Stimulated activated CD8-positive, alpha-beta memory T cell treated with anti-CD3 and anti-CD28 coated beads, Interleukin-7, amount 100 ng/mL, for 4 hours (primary cell): ENCODE measurements at regions not wholly inside any gene's neighbourhood (a gene's known extent, or its start where the extent isn't known, plus 50 kb on each side); places are given as distances from the start of the nearest gene placed in this dataset.

Source experiments
- DNase-seq, 2 donors: peaks; one replicate each; pipeline ENCODE4 v3.0.0-alpha.2; 2020; ENCODE audit warnings: low read depth in 2 of 2

DNA sequence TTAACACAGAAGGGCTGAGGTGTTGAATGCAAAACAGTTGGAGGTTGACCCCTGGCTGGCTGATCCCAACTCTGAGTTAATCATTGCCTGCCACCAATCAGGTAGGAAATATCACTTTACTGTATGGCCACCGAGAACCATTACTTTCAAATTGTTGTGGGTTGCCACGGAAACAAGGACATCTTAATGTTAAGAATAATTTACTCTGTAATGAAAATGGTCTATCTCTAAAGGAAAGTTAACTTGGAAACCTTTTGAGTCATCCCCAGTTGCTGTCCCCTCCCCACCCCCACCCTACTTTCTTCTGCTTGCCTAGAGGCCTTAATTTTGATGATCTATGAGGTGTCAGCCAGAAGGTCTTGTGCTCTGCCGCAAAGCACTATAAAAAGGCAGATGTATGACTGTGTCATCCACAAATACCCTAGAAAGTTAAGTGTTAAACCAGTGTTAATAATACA, 78.7 kb upstream of the SNRK start:
- DNase-seq = no peak

DNA sequence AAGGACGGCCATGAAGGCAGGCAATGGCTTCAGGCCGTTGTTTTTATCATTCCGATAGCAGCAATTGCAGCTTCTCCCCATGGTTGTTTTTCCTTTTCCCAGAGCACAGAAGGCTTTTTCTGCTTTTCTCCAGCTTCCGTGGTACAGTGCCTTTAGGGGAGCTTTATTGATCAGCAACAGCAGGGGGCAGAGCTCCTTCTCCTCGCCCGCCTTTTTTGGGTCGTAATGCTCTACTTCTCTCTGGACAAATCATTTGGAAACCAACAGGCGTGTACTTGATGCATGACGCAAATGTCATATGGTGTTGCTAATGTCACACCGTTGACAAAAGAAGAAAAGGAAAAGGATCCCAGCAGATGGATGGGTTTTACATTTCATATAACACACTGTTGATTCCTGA, 79.7 kb upstream of the SNRK start:
- DNase-seq = no peak

- no peak for DNase-seq
Measured at GRCh38 chr3:43206105-43206504, 80.2 kb upstream of the SNRK start.

GRCh38 chr3:43203022-43203421, 83.3 kb upstream of the SNRK start:
- DNase-seq = no peak

DNA sequence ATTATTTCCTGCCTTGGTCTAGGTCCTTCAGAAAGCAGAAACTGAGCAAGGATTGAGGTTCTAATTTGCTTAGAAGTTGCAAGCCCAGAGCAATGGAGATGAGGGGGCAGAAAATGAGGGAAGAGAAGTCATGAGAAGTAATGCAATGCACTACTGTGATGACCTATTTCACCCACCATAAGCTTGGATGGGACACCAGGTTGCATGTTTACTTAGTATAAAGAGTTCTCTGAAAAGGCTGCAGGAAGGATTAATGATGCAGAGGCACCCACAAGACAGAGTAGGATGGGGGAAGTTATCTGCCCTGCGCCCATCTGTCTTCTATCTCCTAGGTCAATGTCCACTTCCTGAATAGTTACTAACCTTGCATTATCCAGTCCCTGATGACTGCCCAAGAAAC, 84.8 kb upstream of the SNRK start:
- DNase-seq = no peak

- no peak for DNase-seq
Measured at GRCh38 chr3:43199645-43200306, 86.6 kb upstream of the SNRK start.

- DNase-seq = no peak
Measured at GRCh38 chr3:43198791-43199644, 87.3 kb upstream of the SNRK start.

GRCh38 chr3:43198301-43198700, 88.0 kb upstream of the SNRK start:
- no peak for DNase-seq

DNA sequence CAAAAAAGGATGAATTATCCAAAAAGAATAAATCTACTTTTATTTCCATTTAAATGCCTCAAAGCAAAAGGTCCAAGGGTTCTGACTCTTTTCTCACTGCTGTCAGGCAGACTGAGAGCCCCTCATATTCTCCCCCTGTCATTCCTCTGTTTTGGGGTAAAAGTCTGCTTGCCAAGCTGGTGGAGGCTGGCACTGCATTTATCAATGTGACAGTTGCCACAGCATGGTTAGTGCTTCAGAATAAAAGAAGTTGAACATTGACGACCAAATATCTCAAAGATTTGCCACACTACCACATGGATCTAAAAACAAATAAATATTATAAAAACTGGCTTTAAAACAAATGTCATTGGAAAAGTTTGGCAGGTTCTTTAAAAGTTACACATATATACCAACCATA, 89.2 kb upstream of the SNRK start:
- DNase-seq = no peak

DNA sequence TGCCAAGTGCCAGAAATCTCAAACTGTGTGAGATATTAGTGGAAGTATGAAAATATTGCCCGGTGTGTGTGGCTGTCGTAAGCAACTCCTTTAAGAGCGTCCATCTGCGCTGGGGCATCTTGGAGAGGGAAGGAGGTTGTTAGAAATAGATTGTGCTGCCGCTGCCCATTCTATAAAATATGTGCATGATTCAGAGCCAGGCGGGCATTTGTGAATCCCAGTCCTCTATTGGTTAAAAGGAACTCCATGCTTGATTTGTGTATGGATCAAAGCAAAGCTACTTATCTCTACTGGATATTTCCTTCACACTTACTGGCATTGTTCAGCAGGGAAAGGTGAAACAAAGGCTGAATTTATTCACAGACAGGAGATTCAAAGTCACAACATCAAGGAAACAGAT, 89.6 kb upstream of the SNRK start:
- no peak for DNase-seq

DNA sequence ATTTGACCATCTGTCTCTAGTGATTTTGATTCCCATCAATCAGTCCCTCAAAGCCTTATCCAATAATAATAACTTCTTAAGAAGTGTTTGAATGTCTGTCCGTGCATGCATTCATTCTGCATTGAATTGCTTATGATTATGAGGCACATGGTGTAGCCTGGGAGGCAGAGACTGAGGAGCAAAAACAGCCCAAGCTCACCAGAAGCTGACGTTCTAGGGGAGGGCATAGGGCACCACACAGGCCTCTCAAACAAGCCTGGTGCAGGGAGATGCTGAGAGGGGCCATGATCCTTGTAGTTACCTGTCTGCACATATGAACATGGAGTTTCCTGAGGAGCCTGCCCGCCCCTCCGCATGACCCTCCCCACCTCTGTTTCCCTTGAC, 89.2 kb upstream of the POMGNT2 start:
- DNase-seq = no peak

GRCh38 chr3:43194490-43195114, 88.7 kb upstream of the POMGNT2 start:
- DNase-seq = no peak

DNA sequence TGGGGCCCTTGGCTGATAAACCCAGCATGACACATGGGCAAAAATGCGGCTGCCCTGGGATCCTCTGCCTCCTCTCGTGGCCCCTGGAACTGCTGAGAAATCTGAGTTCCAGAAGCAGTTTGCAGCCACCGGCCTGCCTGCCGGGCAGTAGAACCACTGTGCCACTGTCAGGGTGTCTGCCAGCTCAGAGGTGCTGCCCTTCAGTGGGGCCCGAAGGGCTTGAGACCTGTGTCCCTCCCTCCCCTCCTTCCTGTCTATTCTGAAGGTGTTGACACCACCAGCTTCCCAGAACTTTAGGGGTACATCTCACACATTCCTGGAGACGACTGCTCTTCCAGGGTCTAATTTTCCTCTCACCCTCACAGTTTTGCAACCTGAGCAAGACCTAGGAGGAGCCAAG, 88.2 kb upstream of the POMGNT2 start:
- DNase-seq = no peak

DNA sequence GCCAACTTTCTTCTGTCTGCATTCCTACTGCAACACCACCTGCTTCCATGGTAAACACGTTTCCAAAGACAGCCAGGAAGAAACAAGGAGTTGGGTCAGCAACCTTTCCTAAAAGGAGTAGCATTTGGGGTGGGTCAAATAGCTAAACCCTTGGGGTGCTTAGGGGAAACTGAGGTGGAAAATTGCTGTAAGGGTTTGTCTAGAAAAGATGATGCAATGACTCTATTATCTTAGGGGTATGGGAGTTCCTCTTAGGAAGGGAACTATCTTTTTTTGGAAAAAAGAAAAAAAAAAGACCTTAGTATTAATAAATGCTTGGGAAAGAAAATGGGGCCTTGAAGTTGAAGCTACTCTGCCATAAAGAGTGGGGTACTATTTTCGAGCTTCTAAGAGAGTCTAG, 86.1 kb upstream of the POMGNT2 start:
- DNase-seq = no peak

DNA sequence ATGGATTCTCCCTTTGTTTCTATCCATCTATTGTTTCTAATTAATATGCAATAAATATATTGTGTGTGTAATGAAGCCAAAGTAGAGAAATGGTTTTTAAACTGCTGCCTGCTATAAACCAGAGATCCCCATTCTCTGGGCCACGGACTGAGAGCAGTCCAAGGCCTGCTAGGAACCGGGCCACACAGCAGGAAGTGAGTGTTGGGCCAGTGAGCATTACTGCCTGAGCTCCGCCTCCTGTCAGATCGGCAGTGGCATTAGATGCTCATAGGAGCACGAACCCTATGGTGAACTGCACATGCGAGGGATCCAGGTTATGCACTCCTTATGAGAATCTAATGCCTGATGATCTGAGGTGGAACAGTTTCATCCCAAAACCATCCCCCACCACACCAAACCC, 85.2 kb upstream of the POMGNT2 start:
- no peak for DNase-seq

- DNase-seq = no peak
Measured at GRCh38 chr3:43190670-43191069, 84.8 kb upstream of the POMGNT2 start.

DNA sequence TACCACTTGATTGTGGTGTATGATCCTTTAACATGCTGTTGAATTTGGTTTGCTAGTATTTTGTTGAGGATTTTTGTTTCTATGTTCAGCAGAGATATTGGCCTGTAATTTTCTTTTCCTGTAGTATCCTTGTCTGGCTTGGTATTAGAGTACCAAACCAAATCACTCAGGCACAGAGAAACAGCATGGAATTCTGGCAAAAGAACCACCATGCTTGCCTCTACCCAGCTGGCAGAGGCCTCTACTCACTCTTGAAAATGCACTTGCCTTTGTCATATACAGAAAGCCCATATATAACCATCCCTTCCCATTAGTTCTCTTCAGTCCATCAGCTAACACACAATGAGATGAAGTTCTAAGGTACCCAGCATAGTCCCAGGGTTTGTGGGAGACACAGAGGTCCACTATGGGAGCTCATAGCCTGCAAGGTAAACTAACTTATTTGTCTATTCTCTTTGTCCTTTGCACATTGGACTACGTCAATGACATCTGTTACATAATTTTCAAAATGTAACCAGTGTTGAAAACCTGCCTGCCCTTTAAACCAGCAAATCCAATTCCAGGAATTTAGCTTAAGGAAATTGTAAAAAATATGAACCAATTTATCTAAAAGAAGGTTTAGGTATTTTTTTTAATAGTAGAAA, 82.1 kb upstream of the POMGNT2 start:
- DNase-seq = no peak

DNA sequence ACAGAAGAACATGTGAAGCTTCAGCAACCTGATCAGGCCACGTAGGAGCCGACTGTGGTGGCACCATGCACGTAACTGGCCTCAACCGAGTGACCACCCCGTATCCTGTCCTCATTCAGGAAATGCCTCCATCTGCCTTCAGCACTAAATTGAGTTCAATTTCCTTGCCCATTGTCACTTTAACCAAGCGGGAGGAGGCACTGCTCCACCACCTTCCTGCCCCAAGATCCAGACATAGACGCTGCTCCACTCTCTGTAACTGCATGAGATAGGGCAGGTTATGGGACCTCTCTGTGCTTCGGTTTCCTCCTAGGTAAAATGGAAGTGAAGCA, 80.1 kb upstream of the POMGNT2 start:
- DNase-seq = no peak

GRCh38 chr3:43185274-43185982, 79.5 kb upstream of the POMGNT2 start:
- no peak for DNase-seq

DNA sequence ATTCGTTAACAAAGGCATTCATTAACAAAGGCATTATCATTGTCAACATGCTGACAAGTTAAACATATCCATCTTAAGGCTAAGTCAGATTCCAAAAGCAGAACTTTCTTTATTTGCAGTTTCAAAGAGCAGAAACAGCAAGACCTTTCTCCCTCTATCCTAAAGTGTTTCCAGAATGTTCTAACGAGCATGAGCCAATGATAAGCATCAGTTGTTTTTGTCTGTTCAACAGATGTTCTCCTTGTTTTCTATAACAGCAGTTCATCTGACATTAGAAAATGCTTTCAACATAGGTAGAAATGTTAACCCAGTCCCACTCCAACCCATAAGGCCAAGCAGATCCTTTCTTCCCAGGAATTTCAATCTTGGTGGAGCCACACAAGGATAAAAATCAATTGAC, 77.6 kb upstream of the POMGNT2 start:
- no peak for DNase-seq

DNA sequence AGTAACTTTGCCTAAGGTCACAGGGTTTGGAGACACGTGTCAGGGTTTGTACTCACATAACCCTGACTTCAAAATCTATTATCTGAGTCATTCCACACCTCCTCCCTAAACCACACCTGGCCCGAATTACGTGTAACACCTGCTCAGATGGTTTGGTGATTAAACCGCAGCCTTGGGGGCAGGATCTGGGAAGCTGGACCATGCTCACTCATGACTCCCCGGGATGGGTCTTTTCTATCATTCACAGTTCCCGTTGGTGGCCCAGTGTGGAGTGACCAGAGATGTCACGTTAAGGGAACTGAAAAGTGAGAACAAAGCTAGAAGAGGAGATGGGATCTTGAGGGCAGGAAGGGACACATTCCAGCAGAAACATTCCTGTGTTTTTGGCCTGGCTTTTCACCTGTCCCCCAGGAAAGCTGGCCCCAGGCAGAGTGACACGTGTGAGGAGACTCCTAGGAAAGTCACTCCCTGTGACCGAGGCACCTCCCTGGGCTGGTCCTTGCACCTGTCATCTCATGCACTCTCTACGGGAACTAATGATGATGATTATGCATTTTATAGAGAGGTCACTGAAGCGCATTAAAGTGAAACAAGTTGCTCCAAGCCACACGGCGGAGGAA, 75.4 kb upstream of the POMGNT2 start:
- DNase-seq = peak; percentile 24 to 29

DNA sequence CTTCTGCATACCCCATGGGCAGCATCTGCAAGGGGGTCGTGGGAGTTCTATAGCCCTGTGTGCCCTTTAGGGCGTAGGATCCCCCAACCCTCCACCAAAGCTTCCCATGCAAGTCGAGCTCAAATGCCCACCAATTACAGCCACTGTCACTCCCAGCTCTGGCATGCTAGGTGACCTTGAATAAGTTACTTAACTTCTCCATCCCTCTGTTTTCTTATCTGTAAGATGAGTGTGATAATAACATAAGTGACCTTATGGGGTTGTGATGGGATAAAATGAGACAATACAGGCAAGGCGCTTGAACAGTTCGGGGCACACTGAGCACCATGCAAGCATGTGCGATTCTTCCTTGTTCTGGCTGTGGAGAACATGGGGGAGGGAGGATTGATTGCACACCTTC, 74.8 kb upstream of the POMGNT2 start:
- no peak for DNase-seq
